GM20000 (cell line): ENCODE measurements at regions not wholly inside any gene's neighbourhood (a gene's known extent, or its start where the extent isn't known, plus 50 kb on each side); places are given as distances from the start of the nearest gene placed in this dataset.
"Not testable (repeated sequence)": the region's sequence is repeated elsewhere in the genome, so short reads cannot be mapped to it uniquely, and the experiment has no call there.

Source experiments
- DNase-seq: peaks from one replicate; pipeline ENCODE4 v3.0.0; 2012; ENCODE audit warnings: low spot score
- CTCF ChIP-seq: IDR thresholded peaks from 2 replicates; pipeline ENCODE4 v1.5.1; 2012; ENCODE audit warnings: mild to moderate bottlenecking, control low read depth; ENCODE audit errors: extremely low read depth, missing control alignments

- DNase-seq, result no peak
- no peak for TF ChIP-seq CTCF
Measured at GRCh38 chr4:103947617-103948016, 227.8 kb upstream of the TACR3 start.

DNA sequence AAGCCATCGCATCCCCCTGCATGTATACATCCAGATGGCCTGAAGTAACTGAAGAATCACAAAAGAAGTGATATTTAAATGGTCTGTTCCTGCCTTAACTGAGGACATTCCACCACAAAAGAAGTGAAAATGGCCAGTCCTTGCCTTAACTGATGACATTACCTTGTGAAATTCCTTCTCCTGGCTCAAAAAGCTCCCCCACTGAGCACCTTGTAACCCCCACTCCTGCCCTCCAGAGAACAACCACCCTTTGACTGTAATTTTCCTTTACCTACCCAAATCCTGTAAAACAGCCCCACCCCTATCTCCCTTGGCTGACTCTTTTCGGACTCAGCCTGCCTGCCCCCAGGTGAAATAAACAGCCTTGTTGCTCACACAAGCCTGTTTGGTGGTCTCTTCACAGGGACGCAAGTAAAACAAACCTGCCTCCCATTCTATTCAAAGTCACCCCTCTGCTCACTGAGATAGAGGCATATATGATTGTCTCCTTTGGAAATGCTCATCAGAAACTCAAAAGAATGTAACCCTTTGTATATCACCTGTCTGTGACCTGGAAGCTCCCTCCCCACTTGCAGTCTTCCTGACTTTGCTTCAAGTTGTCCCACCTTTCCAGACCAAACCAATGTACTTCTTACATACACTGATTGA lies 227.0 kb upstream of the TACR3 start:
- not testable (repeated sequence) for DNase-seq

GRCh38 chr4:103938488-103938887 lies 218.7 kb upstream of the TACR3 start:
- DNase-seq, result no peak
- TF ChIP-seq CTCF, result no peak

GRCh38 chr4:103936653-103937145 lies 216.9 kb upstream of the TACR3 start:
- no peak for TF ChIP-seq CTCF
- DNase-seq, result no peak

DNA sequence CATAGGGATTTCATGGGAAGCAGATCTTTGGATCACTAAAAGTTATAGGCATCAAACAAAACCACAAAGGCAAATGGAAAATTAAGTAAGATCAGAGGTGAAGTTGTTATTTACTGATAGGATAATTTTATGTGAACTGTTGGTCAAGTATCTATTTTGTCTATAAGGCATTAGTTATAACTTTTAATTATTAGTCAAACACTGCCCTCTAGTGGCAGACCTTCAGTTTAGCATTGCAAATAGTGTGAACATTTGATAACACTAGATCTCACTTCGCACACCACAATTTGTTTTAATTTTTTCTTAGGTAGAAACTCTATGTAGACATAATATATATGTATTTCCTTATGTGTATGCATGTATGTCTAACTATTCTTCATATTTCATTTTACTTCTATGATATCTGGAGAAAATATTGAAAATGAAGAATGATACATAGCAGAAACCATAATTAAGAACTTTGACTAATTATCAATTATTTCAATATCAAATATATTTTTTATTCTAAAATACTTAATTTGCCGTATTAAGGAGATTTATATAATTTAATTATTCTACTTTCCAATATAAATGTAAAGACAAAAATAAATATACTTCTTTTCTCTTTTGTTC lies 214.5 kb upstream of the TACR3 start:
- peak; percentile 54 for DNase-seq
- TF ChIP-seq CTCF, result peak; percentile 38

- TF ChIP-seq CTCF, result no peak
- no peak for DNase-seq
Measured at GRCh38 chr4:103928370-103928769, 208.6 kb upstream of the TACR3 start.

GRCh38 chr4:103923551-103923950 lies 203.8 kb upstream of the TACR3 start:
- no peak for TF ChIP-seq CTCF
- DNase-seq, result no peak

GRCh38 chr4:103918214-103918613 lies 198.4 kb upstream of the TACR3 start:
- DNase-seq, result no peak
- no peak for TF ChIP-seq CTCF
